GM23338 (cell line): ENCODE measurements at regions not wholly inside any gene's neighbourhood (a gene's known extent, or its start where the extent isn't known, plus 50 kb on each side); places are given as distances from the start of the nearest gene placed in this dataset.

Experiments
- ATAC-seq: fragments of 200-7000 bp; cut with Tn5 transposase; 3 replicates; pipeline ENCODE4 v1.9.1; 2020
- DNase-seq: peaks from one replicate; pipeline ENCODE4 v3.0.0-alpha.2; 2015; ENCODE audit warnings: low spot score
- H2AFZ ChIP-seq: fragments of 200-600 bp; sonication (generic); 2 replicates; pipeline ENCODE4 v1.8.0; 2016; ENCODE audit warnings: antibody characterized with exemption, mild to moderate bottlenecking, moderate library complexity
- H3F3A ChIP-seq: fragments of 200-600 bp; sonication (generic); replicated peaks from 2 replicates; pipeline ENCODE4 v1.8.0; 2017; ENCODE audit warnings: antibody characterized with exemption, mixed run types, low read depth
- H3K27ac ChIP-seq: fragments of 200-600 bp; sonication (generic); 2 replicates; pipeline ENCODE4 v1.6.1; 2016; ENCODE audit warnings: low read depth
- H3K27me3 ChIP-seq: fragments of 200-600 bp; sonication (generic); 2 replicates; pipeline ENCODE4 v1.8.0; 2016; ENCODE audit warnings: mild to moderate bottlenecking, mixed run types, moderate library complexity; ENCODE audit not compliant: insufficient read depth
- H3K36me3 ChIP-seq: fragments of 200-600 bp; sonication (generic); 2 replicates; pipeline ENCODE4 v1.8.0; 2016; ENCODE audit warnings: mild to moderate bottlenecking; ENCODE audit not compliant: insufficient read depth
- H3K4me1 ChIP-seq: fragments of 200-600 bp; sonication (generic); 2 replicates; pipeline ENCODE4 v1.8.0; 2016; ENCODE audit warnings: mild to moderate bottlenecking, moderate library complexity; ENCODE audit not compliant: insufficient read depth
- H3K4me2 ChIP-seq: fragments of 200-600 bp; sonication (generic); 2 replicates; pipeline ENCODE4 v1.7.1; 2017; ENCODE audit warnings: mixed run types
- H3K4me3 ChIP-seq: fragments of 200-600 bp; sonication (generic); 2 replicates; pipeline ENCODE4 v1.6.1; 2016; ENCODE audit warnings: mixed run types
- H3K79me2 ChIP-seq: fragments of 200-600 bp; sonication (generic); replicated peaks from 2 replicates; pipeline ENCODE4 v1.8.0; 2017; ENCODE audit warnings: mild to moderate bottlenecking; ENCODE audit not compliant: insufficient read depth
- H3K9me2 ChIP-seq: fragments of 200-600 bp; sonication (generic); 2 replicates; pipeline ENCODE4 v1.8.0; 2017; ENCODE audit not compliant: insufficient read depth
- H4K20me1 ChIP-seq: fragments of 200-600 bp; sonication (generic); replicated peaks from 2 replicates; pipeline ENCODE4 v1.8.0; 2017; ENCODE audit warnings: mild to moderate bottlenecking; ENCODE audit not compliant: insufficient read depth
- H3K27ac Mint-ChIP-seq: 2 replicates; pipeline ENCODE4 v1.8.0; 2020; ENCODE audit warnings: inconsistent platforms, mild to moderate bottlenecking, moderate library complexity, mixed read lengths
- H3K27me3 Mint-ChIP-seq: 3 replicates; pipeline ENCODE4 v1.8.0; 2022; ENCODE audit warnings: low read depth, mild to moderate bottlenecking, moderate library complexity, mixed read lengths, inconsistent platforms; ENCODE audit not compliant: insufficient read depth, poor library complexity
- H3K36me3 Mint-ChIP-seq: 3 replicates; pipeline ENCODE4 v1.8.0; 2021; ENCODE audit warnings: low read depth, mild to moderate bottlenecking, inconsistent platforms, moderate library complexity, mixed read lengths
- H3K4me1 Mint-ChIP-seq: 3 replicates; pipeline ENCODE4 v1.8.0; 2020; ENCODE audit warnings: mild to moderate bottlenecking, inconsistent platforms, mixed read lengths
- H3K4me3 Mint-ChIP-seq: 3 replicates; pipeline ENCODE4 v1.8.0; 2021; ENCODE audit warnings: moderate library complexity, mild to moderate bottlenecking, inconsistent platforms, mixed read lengths
- H3K9me3 Mint-ChIP-seq: 3 replicates; pipeline ENCODE4 v1.8.0; 2020; ENCODE audit warnings: moderate library complexity, mild to moderate bottlenecking, inconsistent platforms, mixed read lengths
- CTCF ChIP-seq, 2 experiments: fragments of 200-600 bp in 1 of 2; sonication (generic) in 1 of 2; conservative IDR thresholded peaks; 2 replicates each; pipeline versions ENCODE4 v1.5.1 to v1.6.1; 2016 to 2017; ENCODE audit warnings: antibody characterized with exemption in 2 of 2, low read depth in 2 of 2, mild to moderate bottlenecking in 2 of 2, moderate library complexity in 1 of 2
- ETS1 ChIP-seq: IDR thresholded peaks from 2 replicates; pipeline ENCODE4 v1.6.1; 2016; ENCODE audit warnings: antibody characterized with exemption
- EZH2phosphoT487 ChIP-seq: fragments of 200-600 bp; sonication (generic); IDR thresholded peaks from one replicate; pipeline ENCODE4 v1.8.1; 2018; ENCODE audit warnings: antibody characterized with exemption; ENCODE audit not compliant: unreplicated experiment
- JUNB ChIP-seq: IDR thresholded peaks from one replicate; pipeline ENCODE4 v1.6.1; 2016; ENCODE audit warnings: antibody characterized with exemption; ENCODE audit not compliant: unreplicated experiment
- NANOG ChIP-seq: IDR thresholded peaks from 2 replicates; pipeline ENCODE4 v1.6.1; 2016; ENCODE audit warnings: antibody characterized with exemption, borderline replicate concordance
- POLR2AphosphoS5 ChIP-seq: IDR thresholded peaks from 2 replicates; pipeline ENCODE4 v1.6.1; 2016; ENCODE audit warnings: antibody characterized with exemption, low read depth
- REST ChIP-seq: IDR thresholded peaks from one replicate; pipeline ENCODE4 v1.6.1; 2018; ENCODE audit warnings: antibody characterized with exemption; ENCODE audit not compliant: unreplicated experiment
- STAT1 ChIP-seq: IDR thresholded peaks from one replicate; pipeline ENCODE4 v1.6.1; 2016; ENCODE audit warnings: antibody characterized with exemption; ENCODE audit not compliant: unreplicated experiment
- ZNF114 ChIP-seq: fragments of 250-450 bp; sonication (Bioruptor Pico); IDR thresholded peaks from 2 replicates; pipeline ENCODE4 v1.5.0; 2020; ENCODE audit warnings: mild to moderate bottlenecking, moderate library complexity
- ZNF331 ChIP-seq: fragments of 250-450 bp; sonication (Bioruptor Pico); IDR thresholded peaks from 2 replicates; pipeline ENCODE4 v1.5.0; 2020; ENCODE audit warnings: low read depth, mild to moderate bottlenecking, moderate library complexity
- ZNF462 ChIP-seq: fragments of 250-450 bp; sonication (Bioruptor Pico); IDR thresholded peaks from 2 replicates; pipeline ENCODE4 v1.5.0; 2020; ENCODE audit warnings: mild to moderate bottlenecking, moderate library complexity

- Histone ChIP-seq H3K4me1 (peaks cover 10% of the 10 kb centered on the region), H3K36me3 (peaks cover 3% of the 10 kb centered on the region; the same call in 1 of the 2 replicates), H3K79me2 (no peaks in the 10 kb centered on the region), H2AFZ (no peak overlapping the region), H3K27me3 (no peaks in the 10 kb centered on the region), H4K20me1 (no peaks in the 10 kb centered on the region), H3F3A (no peaks in the 10 kb centered on the region), H3K9me2 (no peaks in the 10 kb centered on the region), H3K4me3 (no peak overlapping the region), H3K4me2 (no peak overlapping the region), H3K27ac (no peak overlapping the region)
- Mint-ChIP-seq H3K27me3 (peaks cover 23% of the 10 kb centered on the region), H3K4me3 (no peak overlapping the region), H3K9me3 (peaks cover 5% of the 10 kb centered on the region; the same call in 2 of the 3 replicates), H3K36me3 (peaks cover 41% of the 10 kb centered on the region), H3K4me1 (peaks cover 14% of the 10 kb centered on the region), H3K27ac (peak overlapping the region; percentile 59)
- TF ChIP-seq JUNB (no peak), CTCF (conservative IDR thresholded peaks at IDR 0.05; ENCODE audit: low read depth in 2 of 2) (no peak), ETS1 (no peak), ZNF114 (CRISPR knock-in tag) (no peak), ZNF462 (no peak), NANOG (no peak), REST (no peak), ZNF331 (no peak), EZH2phosphoT487 (no peak), POLR2AphosphoS5 (no peak), STAT1 (no peak)
- no peak for DNase-seq
- no peak for ATAC-seq
Measured at GRCh38 chr17:77499699-77500435, 359.1 kb downstream of the SEC14L1 start.
